HG03342 (cell line): ENCODE measurements at regions not wholly inside any gene's neighbourhood (a gene's known extent, or its start where the extent isn't known, plus 50 kb on each side); places are given as distances from the start of the nearest gene placed in this dataset.

Experiments
- ATAC-seq: cut with Tn5 transposase; IDR thresholded peaks from one replicate; pipeline ENCODE4 v1.9.1; 2021; ENCODE audit warnings: mild to moderate bottlenecking, moderate library complexity; ENCODE audit not compliant: unreplicated experiment

GRCh38 chr17:79184219-79184618, 109.6 kb downstream of the ENGASE start:
- ATAC-seq, result no peak

- no peak for ATAC-seq
Measured at GRCh38 chr17:79183293-79184158, 108.9 kb downstream of the ENGASE start.

- no peak for ATAC-seq
Measured at GRCh38 chr17:79183043-79183292, 108.3 kb downstream of the ENGASE start.

GRCh38 chr17:79182176-79183042, 107.8 kb downstream of the ENGASE start:
- no peak for ATAC-seq

GRCh38 chr17:79180358-79181005, 105.9 kb downstream of the ENGASE start:
- ATAC-seq, result no peak

GRCh38 chr17:79179334-79179733, 104.7 kb downstream of the ENGASE start:
- ATAC-seq, result no peak

GRCh38 chr17:79177877-79178276, 103.3 kb downstream of the ENGASE start:
- ATAC-seq, result no peak

- no peak for ATAC-seq
Measured at GRCh38 chr17:79176792-79177601, 102.4 kb downstream of the ENGASE start.

GRCh38 chr17:79174905-79175856, 100.6 kb downstream of the ENGASE start:
- no peak for ATAC-seq

GRCh38 chr17:79174193-79174765, 99.7 kb downstream of the ENGASE start:
- no peak for ATAC-seq

GRCh38 chr17:79171188-79171587, 96.6 kb downstream of the ENGASE start:
- ATAC-seq, result no peak

- no peak for ATAC-seq
Measured at GRCh38 chr17:79169861-79170260, 95.2 kb downstream of the ENGASE start.

GRCh38 chr17:79169366-79169765, 94.7 kb downstream of the ENGASE start:
- ATAC-seq, result no peak

- ATAC-seq, result no peak
Measured at GRCh38 chr17:79168486-79169055, 93.9 kb downstream of the ENGASE start.

GRCh38 chr17:79167486-79167885, 92.9 kb downstream of the ENGASE start:
- no peak for ATAC-seq

- ATAC-seq, result no peak
Measured at GRCh38 chr17:79165756-79166473, 91.3 kb downstream of the ENGASE start.

GRCh38 chr17:79164913-79165695, 90.5 kb downstream of the ENGASE start:
- ATAC-seq, result no peak

GRCh38 chr17:79164408-79164807, 89.8 kb downstream of the ENGASE start:
- no peak for ATAC-seq
